GM06990 (cell line): ENCODE measurements at regions not wholly inside any gene's neighbourhood (a gene's known extent, or its start where the extent isn't known, plus 50 kb on each side); places are given as distances from the start of the nearest gene placed in this dataset.

Experiments
- DNase-seq: peaks from one replicate; pipeline ENCODE4 v3.0.0-alpha.2; 2011; ENCODE audit not compliant: insufficient read length; ENCODE audit errors: extremely low read depth
- H3K27me3 ChIP-seq: replicated peaks from 2 replicates; pipeline ENCODE4 v1.6.0; 2011; ENCODE audit warnings: low read length; ENCODE audit not compliant: control insufficient read depth, insufficient read depth
- H3K36me3 ChIP-seq: 2 replicates; pipeline ENCODE4 v1.5.1; 2011; ENCODE audit warnings: low read length; ENCODE audit not compliant: control insufficient read depth, insufficient read depth
- H3K4me3 ChIP-seq: replicated peaks from 2 replicates; pipeline ENCODE4 v1.5.1; 2011; ENCODE audit warnings: low read depth, mild to moderate bottlenecking, control low read depth, low read length
- TF ChIP-seq, protein P1 (sequence below): IDR thresholded peaks from 2 replicates; pipeline ENCODE4 v1.5.1; 2011; ENCODE audit warnings: low read length, control low read depth, mild to moderate bottlenecking, inconsistent platforms; ENCODE audit not compliant: insufficient read depth, poor library complexity, severe bottlenecking

DNA sequence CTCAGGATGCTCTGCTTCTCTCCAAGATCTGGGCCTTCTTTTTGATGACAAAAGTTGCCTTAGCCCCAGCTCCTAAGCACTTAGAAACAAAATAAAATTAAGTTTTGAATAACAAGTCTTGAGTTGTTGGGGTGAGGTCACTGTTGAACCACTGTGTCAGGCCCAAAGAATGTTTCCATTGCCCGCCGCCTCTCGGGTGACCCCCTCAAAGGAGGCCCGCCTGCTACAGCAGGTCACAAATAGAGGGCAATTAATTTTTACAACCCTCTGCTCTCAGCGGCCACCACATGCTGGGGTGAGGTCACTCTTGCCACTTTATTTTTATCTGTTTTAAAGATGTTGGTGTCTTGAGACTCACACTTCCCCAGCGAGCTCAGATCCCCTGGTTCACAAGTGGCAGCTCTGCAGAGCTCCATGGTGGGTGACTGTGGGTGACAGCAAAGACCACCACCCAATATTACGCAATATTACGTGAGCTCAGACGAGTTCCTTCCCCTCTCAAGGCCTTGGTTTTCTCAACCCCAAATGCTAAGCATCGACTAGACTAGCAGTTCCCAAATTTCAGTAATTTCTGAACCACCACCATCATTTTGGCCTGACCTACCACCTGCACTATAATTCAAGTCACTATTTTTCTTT is 247.7 kb upstream of the PMEPA1 start:
- TF ChIP-seq, protein P1, sequence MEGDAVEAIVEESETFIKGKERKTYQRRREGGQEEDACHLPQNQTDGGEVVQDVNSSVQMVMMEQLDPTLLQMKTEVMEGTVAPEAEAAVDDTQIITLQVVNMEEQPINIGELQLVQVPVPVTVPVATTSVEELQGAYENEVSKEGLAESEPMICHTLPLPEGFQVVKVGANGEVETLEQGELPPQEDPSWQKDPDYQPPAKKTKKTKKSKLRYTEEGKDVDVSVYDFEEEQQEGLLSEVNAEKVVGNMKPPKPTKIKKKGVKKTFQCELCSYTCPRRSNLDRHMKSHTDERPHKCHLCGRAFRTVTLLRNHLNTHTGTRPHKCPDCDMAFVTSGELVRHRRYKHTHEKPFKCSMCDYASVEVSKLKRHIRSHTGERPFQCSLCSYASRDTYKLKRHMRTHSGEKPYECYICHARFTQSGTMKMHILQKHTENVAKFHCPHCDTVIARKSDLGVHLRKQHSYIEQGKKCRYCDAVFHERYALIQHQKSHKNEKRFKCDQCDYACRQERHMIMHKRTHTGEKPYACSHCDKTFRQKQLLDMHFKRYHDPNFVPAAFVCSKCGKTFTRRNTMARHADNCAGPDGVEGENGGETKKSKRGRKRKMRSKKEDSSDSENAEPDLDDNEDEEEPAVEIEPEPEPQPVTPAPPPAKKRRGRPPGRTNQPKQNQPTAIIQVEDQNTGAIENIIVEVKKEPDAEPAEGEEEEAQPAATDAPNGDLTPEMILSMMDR, result no peak
- H3K27me3 ChIP-seq, result no peaks in the 10 kb centered on the region; the same call in 1 of the 2 replicates
- no peak for DNase-seq
- H3K36me3 ChIP-seq, result no peaks in the 10 kb centered on the region
- H3K4me3 ChIP-seq, result no peak overlapping the region

DNA sequence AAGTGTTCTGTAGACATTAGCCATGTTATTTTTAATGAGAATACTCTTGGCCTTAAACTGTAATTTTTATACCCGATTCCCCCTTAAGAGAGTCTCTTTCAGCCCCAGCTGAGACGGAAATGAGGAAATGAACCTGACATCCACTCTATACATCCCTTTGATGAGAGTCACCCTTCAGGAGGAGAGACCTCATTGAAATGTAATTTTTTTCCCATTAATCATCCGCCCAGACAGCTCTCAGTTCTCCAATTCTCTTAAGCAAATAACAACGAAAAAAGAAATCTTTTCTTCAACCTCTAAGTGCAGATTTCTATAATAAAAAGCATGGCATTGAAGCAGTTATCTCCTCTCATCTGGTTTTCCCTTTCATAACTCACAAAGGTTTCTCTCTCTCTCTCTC is 243.8 kb upstream of the PMEPA1 start:
- Histone ChIP-seq H3K36me3 (no peaks in the 10 kb centered on the region), H3K4me3 (no peak overlapping the region), H3K27me3 (no peaks in the 10 kb centered on the region; the same call in 1 of the 2 replicates)
- DNase-seq, result no peak
- TF ChIP-seq, protein P1, result no peak

DNA sequence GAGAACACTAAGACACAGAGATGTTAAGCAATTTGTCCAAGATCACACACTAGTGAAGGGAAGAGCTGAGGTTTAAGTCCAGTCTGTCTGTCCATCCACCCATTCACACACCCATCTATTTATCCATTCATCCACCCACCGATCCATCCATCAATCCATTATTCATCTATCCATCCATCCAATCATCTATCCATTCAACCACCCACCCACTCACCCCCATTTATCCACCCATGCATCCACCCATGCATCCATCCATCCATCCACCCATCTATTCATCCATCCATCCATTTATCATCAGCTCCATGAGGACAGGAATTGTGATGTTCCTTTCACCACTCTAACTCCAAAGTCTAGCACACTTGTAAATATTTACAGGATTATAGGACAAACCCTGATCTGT is 242.3 kb upstream of the PMEPA1 start:
- TF ChIP-seq, protein P1, result no peak
- no peak overlapping the region for H3K4me3 ChIP-seq
- no peaks in the 10 kb centered on the region for H3K36me3 ChIP-seq
- DNase-seq, result no peak
- H3K27me3 ChIP-seq, result no peaks in the 10 kb centered on the region; the same call in 1 of the 2 replicates

DNA sequence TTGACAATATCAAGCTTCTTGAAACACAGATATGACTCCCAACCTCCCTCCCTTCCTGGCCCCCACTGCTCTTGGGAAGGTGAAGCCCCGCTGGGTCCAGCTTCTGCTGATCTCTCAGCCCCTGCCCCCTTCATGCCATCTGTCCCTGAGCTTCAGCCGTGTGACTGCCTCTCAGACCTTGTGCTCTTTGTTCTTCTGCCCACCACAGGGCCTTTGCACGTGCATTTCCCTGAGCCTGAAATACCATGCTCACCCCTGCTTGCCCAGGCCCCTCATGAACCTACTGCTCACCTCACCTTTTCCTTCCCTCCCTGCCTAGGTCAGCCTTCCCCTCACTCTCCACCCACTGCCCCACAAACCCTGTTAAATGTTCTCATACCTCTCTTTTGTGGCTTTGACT is 241.7 kb upstream of the PMEPA1 start:
- Histone ChIP-seq H3K4me3 (no peak overlapping the region), H3K27me3 (no peaks in the 10 kb centered on the region; the same call in 1 of the 2 replicates), H3K36me3 (no peaks in the 10 kb centered on the region)
- TF ChIP-seq, protein P1, result no peak
- no peak for DNase-seq

DNA sequence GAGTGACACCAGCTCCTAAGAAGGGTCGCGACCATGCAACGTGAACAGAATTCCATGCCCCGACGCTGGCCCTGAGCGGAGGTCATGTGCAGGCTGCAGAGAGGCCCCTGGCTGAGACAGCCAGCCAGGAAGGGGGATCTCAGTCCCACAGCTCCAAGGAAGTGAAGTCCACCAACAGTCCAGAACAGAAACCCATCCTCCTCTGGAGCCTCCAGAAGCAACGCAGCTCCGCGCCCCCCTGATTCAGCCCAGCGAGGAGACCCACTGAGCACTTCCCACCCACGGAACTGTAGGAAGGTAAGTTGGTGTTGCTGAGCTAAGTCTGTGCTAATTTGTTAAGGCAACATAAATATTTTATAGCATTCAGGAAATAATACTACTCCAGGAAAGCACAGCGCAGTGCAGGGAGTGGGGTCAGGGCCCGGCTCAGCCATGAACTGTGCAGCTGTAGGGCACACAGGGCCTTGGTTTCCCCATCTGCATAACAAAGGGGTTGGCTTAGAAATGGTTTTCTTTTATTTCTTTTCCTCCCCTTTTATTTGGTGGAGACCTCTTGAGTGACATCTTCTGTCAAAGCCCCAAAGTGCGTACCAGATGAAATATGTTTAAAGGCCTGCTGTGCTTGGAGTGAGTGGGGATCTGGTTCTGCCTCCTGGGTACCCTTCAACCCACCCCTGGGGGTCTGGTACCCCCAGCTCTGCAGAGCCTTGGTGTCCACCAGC is 241.1 kb upstream of the PMEPA1 start:
- Histone ChIP-seq H3K36me3 (no peaks in the 10 kb centered on the region), H3K27me3 (no peaks in the 10 kb centered on the region; the same call in 1 of the 2 replicates), H3K4me3 (no peak overlapping the region)
- TF ChIP-seq, protein P1, result no peak
- DNase-seq, result no peak
